ENCODE measurements at regions not wholly inside any gene's neighbourhood (a gene's known extent, or its start where the extent isn't known, plus 50 kb on each side); places are given as distances from the start of the nearest gene placed in this dataset.
A peak's percentile ranks its signal among the peaks of the same experiment; 100 is the strongest.

DNA sequence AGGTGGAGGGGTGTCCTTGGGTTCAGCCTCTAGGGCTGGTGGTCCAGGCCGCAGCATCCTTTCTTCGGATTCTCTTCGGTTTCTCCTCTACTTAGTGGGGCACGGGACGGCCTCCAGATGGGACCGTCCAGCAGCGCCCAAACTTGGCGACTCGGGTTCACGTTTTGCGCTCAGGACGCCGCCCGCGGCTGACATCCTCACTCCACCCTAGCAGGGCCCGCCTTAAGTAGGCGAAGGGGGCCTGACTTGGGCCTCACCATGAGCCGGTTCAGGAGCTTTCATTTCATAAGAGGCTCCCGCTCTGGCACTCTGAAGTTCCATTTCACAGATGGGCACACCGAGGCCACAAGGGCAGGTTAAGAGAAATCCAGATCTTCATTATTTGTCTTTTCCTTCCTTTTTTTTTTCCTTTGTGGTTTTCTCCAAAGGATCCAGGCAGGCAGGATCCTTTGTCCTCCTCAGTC, 141.2 kb downstream of the SEC14L1 start (continued):
- TF ChIP-seq, protein P1, sequence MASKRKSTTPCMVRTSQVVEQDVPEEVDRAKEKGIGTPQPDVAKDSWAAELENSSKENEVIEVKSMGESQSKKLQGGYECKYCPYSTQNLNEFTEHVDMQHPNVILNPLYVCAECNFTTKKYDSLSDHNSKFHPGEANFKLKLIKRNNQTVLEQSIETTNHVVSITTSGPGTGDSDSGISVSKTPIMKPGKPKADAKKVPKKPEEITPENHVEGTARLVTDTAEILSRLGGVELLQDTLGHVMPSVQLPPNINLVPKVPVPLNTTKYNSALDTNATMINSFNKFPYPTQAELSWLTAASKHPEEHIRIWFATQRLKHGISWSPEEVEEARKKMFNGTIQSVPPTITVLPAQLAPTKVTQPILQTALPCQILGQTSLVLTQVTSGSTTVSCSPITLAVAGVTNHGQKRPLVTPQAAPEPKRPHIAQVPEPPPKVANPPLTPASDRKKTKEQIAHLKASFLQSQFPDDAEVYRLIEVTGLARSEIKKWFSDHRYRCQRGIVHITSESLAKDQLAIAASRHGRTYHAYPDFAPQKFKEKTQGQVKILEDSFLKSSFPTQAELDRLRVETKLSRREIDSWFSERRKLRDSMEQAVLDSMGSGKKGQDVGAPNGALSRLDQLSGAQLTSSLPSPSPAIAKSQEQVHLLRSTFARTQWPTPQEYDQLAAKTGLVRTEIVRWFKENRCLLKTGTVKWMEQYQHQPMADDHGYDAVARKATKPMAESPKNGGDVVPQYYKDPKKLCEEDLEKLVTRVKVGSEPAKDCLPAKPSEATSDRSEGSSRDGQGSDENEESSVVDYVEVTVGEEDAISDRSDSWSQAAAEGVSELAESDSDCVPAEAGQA (IDR thresholded peaks at IDR 0.05; ENCODE audit: low read depth) = no peak
- TF ChIP-seq, protein P1 (CRISPR knock-in tag; IDR thresholded peaks at IDR 0.05; ENCODE audit: borderline replicate concordance) = 0 out of 2 replicates have a peak, but pooled peaks have one; percentile 25
- TF ChIP-seq SETDB1 (CRISPR knock-in tag; IDR thresholded peaks at IDR 0.05; ENCODE audit: borderline replicate concordance) (no peak), AFF4 (CRISPR knock-in tag; IDR thresholded peaks at IDR 0.05) (no peak), DNMT1 (CRISPR knock-in tag; IDR thresholded peaks at IDR 0.05) (no peak), ZNF678 (CRISPR knock-in tag; IDR thresholded peaks at IDR 0.05) (no peak), KMT2A (CRISPR knock-in tag; IDR thresholded peaks at IDR 0.05) (no peak; the same call in 1 of the 2 replicates), FOXA3 (CRISPR knock-in tag; IDR thresholded peaks at IDR 0.05) (no peak), ZNF704 (CRISPR knock-in tag; IDR thresholded peaks at IDR 0.05; ENCODE audit: borderline replicate concordance) (0 out of 2 replicates have a peak, but pooled peaks have one; percentile 76), TCF7L2 (IDR thresholded peaks at IDR 0.05; ENCODE audit: low read depth, low read length) (no peak), XRCC5 (optimal IDR thresholded peaks at IDR 0.05; ENCODE audit: low read length) (no peak), CCAR2 (optimal IDR thresholded peaks at IDR 0.05; ENCODE audit: low read depth, low read length) (no peak), ZNF143 (CRISPR knock-in tag; IDR thresholded peaks at IDR 0.05) (no peak), ZNF557 (CRISPR knock-in tag; IDR thresholded peaks at IDR 0.05) (no peak), SCMH1 (CRISPR knock-in tag; IDR thresholded peaks at IDR 0.05; ENCODE audit: borderline replicate concordance) (no peak), ZNF333 (CRISPR knock-in tag; IDR thresholded peaks at IDR 0.05; ENCODE audit: borderline replicate concordance) (no peak)
- TF ChIP-seq, protein P2, sequence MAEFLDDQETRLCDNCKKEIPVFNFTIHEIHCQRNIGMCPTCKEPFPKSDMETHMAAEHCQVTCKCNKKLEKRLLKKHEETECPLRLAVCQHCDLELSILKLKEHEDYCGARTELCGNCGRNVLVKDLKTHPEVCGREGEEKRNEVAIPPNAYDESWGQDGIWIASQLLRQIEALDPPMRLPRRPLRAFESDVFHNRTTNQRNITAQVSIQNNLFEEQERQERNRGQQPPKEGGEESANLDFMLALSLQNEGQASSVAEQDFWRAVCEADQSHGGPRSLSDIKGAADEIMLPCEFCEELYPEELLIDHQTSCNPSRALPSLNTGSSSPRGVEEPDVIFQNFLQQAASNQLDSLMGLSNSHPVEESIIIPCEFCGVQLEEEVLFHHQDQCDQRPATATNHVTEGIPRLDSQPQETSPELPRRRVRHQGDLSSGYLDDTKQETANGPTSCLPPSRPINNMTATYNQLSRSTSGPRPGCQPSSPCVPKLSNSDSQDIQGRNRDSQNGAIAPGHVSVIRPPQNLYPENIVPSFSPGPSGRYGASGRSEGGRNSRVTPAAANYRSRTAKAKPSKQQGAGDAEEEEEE (CRISPR knock-in tag; IDR thresholded peaks at IDR 0.05; ENCODE audit: borderline replicate concordance) = no peak

All from HepG2 (cell line).